Activated naive CD8-positive, alpha-beta T cell treated with anti-CD3 and anti-CD28 coated beads, Interleukin-2, amount 10 ng/mL, durations not matched to agents 7 days and 5 days (primary cell): ENCODE measurements at regions not wholly inside any gene's neighbourhood (a gene's known extent, or its start where the extent isn't known, plus 50 kb on each side); places are given as distances from the start of the nearest gene placed in this dataset.
"Not testable (repeated sequence)": the region's sequence is repeated elsewhere in the genome, so short reads cannot be mapped to it uniquely, and the experiment has no call there.

Source experiments
- ATAC-seq: fragments of 150-1000 bp; cut with Tn5 transposase; one replicate; pipeline ENCODE4 v1.10.0; 2021; ENCODE audit warnings: low read depth, moderate library complexity
- POLR2A ChIA-PET: fragments of 350-600 bp; sonication (Branson Sonifier 250); formaldehyde crosslinking; loops from one replicate; lab custom pipeline; 2021; ENCODE audit warnings: antibody characterized with exemption; lab: Charles Lee
- DNase-seq: peaks from one replicate; pipeline ENCODE4 v3.0.0; 2021
- H3K27ac Mint-ChIP-seq: one replicate; pipeline ENCODE4 v1.8.0; 2022; ENCODE audit warnings: mild to moderate bottlenecking, mixed read lengths
- H3K27me3 Mint-ChIP-seq: one replicate; pipeline ENCODE4 v1.8.0; 2022; ENCODE audit warnings: mild to moderate bottlenecking, moderate library complexity, mixed read lengths
- H3K36me3 Mint-ChIP-seq: one replicate; pipeline ENCODE4 v1.8.0; 2021; ENCODE audit warnings: mild to moderate bottlenecking, mixed read lengths
- H3K4me1 Mint-ChIP-seq: one replicate; pipeline ENCODE4 v1.8.0; 2021; ENCODE audit warnings: mixed read lengths
- H3K4me3 Mint-ChIP-seq: one replicate; pipeline ENCODE4 v1.8.0; 2022; ENCODE audit warnings: mild to moderate bottlenecking, moderate library complexity, mixed read lengths
- H3K9me3 Mint-ChIP-seq: one replicate; pipeline ENCODE4 v1.8.0; 2021; ENCODE audit warnings: mixed read lengths

- ATAC-seq, H3K4me3 Mint-ChIP-seq, H3K36me3 Mint-ChIP-seq, H3K27ac Mint-ChIP-seq, H3K4me1 Mint-ChIP-seq, DNase-seq, POLR2A ChIA-PET, H3K9me3 Mint-ChIP-seq, H3K27me3 Mint-ChIP-seq: not testable (repeated sequence)
Observed at GRCh38 chrX:63167002-63167401, 184.1 kb downstream of the SPIN4 start.

DNA sequence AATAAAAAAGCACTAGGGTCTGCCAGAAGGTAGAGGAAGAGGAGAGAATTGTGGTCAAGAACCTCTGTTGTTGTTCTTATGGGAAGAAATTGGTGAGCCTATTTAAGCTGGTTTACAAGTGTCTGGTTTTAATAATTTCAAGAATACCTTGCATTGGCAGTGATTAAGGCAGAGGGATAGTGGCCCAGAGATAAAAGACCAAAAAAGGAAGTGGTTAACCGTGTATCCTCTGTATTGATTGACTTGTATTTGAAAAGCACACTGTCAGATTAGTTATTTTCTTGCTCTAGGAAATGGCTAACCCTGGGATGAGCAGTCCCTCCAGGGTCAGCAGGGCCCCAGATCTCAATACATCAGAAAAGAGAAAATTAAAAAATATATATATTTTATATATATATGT lies 190.1 kb downstream of the SPIN4 start:
- H3K36me3 Mint-ChIP-seq, H3K27me3 Mint-ChIP-seq, H3K4me3 Mint-ChIP-seq, ATAC-seq, H3K27ac Mint-ChIP-seq, POLR2A ChIA-PET, H3K9me3 Mint-ChIP-seq, DNase-seq, H3K4me1 Mint-ChIP-seq: not testable (repeated sequence)

- ATAC-seq, H3K36me3 Mint-ChIP-seq, H3K27ac Mint-ChIP-seq, H3K4me3 Mint-ChIP-seq, POLR2A ChIA-PET, H3K4me1 Mint-ChIP-seq, H3K9me3 Mint-ChIP-seq, DNase-seq, H3K27me3 Mint-ChIP-seq: not testable (repeated sequence)
Observed at GRCh38 chrX:63160340-63160739, 190.8 kb downstream of the SPIN4 start.

DNA sequence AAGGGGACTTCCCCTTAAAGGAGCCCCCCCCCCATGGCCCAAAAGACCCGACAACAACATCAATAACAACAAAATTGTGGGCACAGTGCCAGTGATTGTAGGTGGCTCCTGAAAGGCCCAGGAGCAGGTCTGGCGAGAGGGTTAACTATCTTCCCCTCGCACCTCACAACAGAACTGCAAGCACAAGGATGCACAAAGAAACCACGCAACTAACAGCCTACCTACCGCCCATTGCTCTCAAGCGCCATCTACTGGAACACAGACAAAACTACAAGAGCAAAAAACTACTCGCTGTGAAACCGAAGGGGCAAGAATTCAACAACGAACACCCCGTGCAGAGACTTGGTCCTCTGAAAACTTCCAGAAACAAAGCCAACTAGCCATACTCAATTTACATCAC lies 205.6 kb downstream of the SPIN4 start:
- H3K27me3 Mint-ChIP-seq, POLR2A ChIA-PET, H3K36me3 Mint-ChIP-seq, H3K9me3 Mint-ChIP-seq, H3K4me3 Mint-ChIP-seq, DNase-seq, H3K27ac Mint-ChIP-seq, H3K4me1 Mint-ChIP-seq, ATAC-seq: not testable (repeated sequence)

DNA sequence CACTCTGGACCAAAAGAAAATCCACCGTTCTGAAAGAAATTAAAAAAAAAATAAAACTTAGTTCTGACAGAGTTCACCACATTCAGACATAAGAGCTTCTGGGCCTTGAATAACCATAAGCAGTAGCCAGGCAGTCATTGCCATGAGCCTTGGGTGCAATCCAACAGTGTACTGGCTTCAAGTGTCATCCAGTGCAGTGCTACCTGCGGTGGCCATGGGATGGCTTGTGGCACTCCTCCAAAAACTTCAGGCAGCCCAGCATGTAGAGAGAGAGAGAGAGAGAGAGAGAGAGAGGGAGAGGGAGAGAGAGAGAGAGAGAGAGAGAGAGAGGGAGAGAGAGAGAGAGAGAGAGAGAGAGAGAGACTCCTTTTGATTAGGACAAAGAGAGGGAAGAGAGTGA lies 208.5 kb downstream of the SPIN4 start:
- POLR2A ChIA-PET, H3K36me3 Mint-ChIP-seq, H3K9me3 Mint-ChIP-seq, H3K4me3 Mint-ChIP-seq, H3K27ac Mint-ChIP-seq, H3K27me3 Mint-ChIP-seq, H3K4me1 Mint-ChIP-seq, DNase-seq, ATAC-seq: not testable (repeated sequence)

DNA sequence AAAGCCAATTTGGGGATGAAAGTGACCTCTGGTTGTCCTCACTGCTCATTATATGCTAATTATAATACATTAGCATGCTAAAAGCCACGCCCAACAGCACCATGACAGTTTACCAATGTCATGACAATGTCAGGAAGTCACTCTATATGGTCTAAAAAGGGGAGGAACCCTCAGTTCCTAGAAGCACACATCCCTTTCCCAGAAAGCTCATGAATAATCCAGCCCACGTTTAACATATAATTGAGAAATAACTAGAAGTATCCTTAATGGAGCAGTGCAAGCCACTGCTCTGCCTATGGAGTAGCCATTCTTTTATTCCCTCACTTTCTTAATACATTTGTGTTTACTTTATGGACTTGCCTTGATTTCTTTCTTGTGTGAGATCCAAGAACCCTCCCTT lies 215.3 kb downstream of the SPIN4 start:
- H3K9me3 Mint-ChIP-seq, H3K4me1 Mint-ChIP-seq, H3K27me3 Mint-ChIP-seq, ATAC-seq, H3K4me3 Mint-ChIP-seq, H3K27ac Mint-ChIP-seq, H3K36me3 Mint-ChIP-seq, POLR2A ChIA-PET, DNase-seq: not testable (repeated sequence)

DNA sequence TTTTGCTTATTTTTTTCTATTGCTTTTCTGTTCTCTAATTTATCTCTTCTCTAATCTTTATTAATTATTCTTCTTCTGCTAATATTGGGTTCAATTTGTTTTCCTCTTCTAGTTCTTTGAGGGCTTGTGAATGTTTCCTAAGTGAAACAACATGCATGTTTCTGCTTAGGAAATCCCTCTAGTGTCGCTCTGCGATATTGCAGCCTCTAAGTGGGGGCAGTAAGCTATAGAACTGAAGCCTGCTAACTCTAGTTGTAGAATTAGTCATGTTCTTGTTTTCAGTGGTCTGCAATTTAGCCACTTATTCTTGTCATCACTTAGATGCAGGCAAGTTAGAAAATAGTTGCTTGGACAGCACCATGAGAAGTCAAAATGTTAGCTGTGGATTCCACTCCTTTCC lies 222.6 kb downstream of the SPIN4 start:
- POLR2A ChIA-PET, result no interaction called here
- Mint-ChIP-seq H3K36me3 (no peaks in the 10 kb centered on the region), H3K27ac (no peak overlapping the region), H3K4me3 (no peak overlapping the region), H3K9me3 (no peaks in the 10 kb centered on the region), H3K27me3 (no peaks in the 10 kb centered on the region), H3K4me1 (no peaks in the 10 kb centered on the region)
- ATAC-seq (no peak), DNase-seq (no peak)

DNA sequence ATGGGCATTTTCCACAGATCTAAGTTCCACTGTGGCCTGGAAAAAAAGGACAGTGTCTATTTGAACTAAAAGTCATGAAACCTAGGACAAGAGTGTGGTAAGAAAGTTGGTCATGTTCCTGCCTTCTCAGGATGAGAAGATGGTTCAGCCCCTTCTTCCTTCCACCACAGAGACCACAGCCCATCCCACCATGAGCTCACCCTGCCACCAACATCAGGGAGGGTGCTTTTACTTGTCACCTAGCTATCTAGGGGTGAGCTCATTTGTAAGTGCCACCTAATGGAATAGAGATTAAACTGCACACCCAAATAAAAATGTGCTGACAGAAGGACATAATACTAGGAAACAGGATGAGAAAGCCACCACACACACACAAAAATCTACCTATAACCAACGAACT lies 235.9 kb downstream of the SPIN4 start:
- DNase-seq, result no peak
- no peaks in the 10 kb centered on the region for H3K4me1 Mint-ChIP-seq
- H3K4me3 Mint-ChIP-seq, result no peak overlapping the region
- no peaks in the 10 kb centered on the region for H3K27me3 Mint-ChIP-seq
- no peaks in the 10 kb centered on the region for H3K36me3 Mint-ChIP-seq
- H3K27ac Mint-ChIP-seq, result no peak overlapping the region
- no peaks in the 10 kb centered on the region for H3K9me3 Mint-ChIP-seq
- no peak for ATAC-seq
- POLR2A ChIA-PET, result no interaction called here

DNA sequence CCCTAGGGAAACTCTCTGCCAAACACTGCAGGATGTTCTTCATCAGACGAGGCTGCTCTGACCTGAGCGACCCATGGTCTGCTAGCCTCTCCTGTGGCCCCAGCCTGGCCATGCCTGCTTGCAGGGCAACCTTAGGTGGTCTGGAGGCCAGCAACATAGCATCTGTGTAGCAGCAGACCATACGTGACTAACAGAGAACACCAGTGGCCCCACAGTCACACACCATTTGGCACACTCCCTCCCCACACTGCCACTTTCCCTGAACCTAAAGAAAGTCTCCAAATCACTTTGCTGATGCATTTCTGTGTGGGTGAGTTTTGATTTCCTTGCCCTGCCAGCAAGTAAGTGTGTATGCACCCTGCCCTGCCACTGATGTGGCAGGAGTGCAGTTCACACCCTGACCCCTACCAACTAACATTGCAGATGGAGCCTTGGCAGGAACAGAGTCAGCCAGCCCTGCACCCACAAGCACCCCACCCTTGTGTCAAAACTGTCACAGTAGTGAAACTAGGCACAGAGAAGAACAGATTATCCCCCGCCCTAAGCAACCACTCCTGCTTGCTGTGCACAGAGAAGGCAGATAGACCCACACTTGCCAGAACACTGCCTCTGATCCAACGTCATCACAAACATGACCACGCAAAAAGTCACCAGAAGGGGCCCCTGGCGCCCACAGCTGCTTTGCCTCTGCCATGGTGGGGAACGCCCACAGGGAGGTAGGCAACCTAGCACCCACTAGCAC lies 249.1 kb downstream of the SPIN4 start:
- Mint-ChIP-seq H3K27me3 (no peaks in the 10 kb centered on the region), H3K27ac (no peak overlapping the region), H3K36me3 (no peaks in the 10 kb centered on the region), H3K9me3 (no peaks in the 10 kb centered on the region), H3K4me3 (no peak overlapping the region), H3K4me1 (no peaks in the 10 kb centered on the region)
- no peak for DNase-seq
- POLR2A ChIA-PET, result no interaction called here
- no peak for ATAC-seq

- DNase-seq (no peak), ATAC-seq (no peak)
- H3K4me3 Mint-ChIP-seq, result no peak overlapping the region
- H3K27ac Mint-ChIP-seq, result no peak overlapping the region
- POLR2A ChIA-PET, result no interaction called here
- peaks cover 2% of the 10 kb centered on the region for H3K9me3 Mint-ChIP-seq
- H3K4me1 Mint-ChIP-seq, result no peaks in the 10 kb centered on the region
- H3K27me3 Mint-ChIP-seq, result no peaks in the 10 kb centered on the region
- no peaks in the 10 kb centered on the region for H3K36me3 Mint-ChIP-seq
Observed at GRCh38 chrX:63058204-63058603, 292.9 kb downstream of the SPIN4 start.

- no peak overlapping the region for H3K4me3 Mint-ChIP-seq
- no peaks in the 10 kb centered on the region for H3K4me1 Mint-ChIP-seq
- no peak overlapping the region for H3K27ac Mint-ChIP-seq
- DNase-seq (no peak), ATAC-seq (no peak)
- H3K36me3 Mint-ChIP-seq, result no peaks in the 10 kb centered on the region
- peaks cover 2% of the 10 kb centered on the region for H3K9me3 Mint-ChIP-seq
- H3K27me3 Mint-ChIP-seq, result no peaks in the 10 kb centered on the region
- POLR2A ChIA-PET, result no interaction called here
Observed at GRCh38 chrX:63050225-63050624, 300.9 kb downstream of the SPIN4 start.

DNA sequence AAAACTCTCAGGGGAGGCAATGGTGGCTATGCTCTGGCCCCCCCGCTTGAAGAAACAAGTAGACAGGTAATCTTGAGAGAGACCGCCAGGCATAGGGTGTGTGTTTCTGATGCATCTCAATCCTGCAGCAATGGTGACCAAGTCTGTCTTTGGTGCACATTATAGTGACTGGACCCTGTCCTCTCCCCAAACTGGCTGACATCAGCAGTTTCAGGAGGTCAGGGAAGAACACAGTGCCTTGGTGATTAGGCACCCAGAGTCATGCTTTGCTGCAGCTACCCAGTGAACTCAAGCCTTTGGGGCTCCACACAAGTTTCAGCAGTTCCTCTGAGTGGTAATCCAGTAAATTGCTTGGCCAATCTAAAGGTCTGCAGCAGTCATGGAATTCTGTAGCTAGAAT lies 318.3 kb downstream of the SPIN4 start:
- Mint-ChIP-seq H3K27me3 (no peaks in the 10 kb centered on the region), H3K36me3 (no peaks in the 10 kb centered on the region), H3K9me3 (no peaks in the 10 kb centered on the region), H3K4me3 (no peak overlapping the region), H3K27ac (no peak overlapping the region), H3K4me1 (no peaks in the 10 kb centered on the region)
- POLR2A ChIA-PET, result no interaction called here
- no peak for DNase-seq
- ATAC-seq, result no peak

DNA sequence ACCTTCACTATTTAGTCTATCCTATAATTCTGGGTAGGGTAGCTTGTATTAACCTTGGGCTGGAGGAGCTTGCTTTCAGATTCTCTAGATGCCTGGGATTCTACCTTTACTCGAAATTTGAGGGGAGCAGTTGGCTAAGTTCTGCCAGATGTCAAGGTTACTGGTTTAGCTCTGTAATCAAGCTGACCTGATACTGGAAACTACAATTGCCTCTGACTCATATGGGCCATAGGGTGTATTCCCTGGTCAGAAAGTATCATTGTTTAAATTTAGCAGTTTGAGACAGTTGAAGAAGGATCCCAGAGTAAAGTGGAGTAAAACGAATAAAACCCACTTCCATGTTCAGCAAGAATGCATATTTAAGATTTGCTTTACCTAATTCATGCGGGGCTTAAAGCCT lies 337.6 kb downstream of the SPIN4 start:
- DNase-seq (no peak), ATAC-seq (no peak)
- Mint-ChIP-seq H3K4me1 (no peaks in the 10 kb centered on the region), H3K27me3 (no peaks in the 10 kb centered on the region), H3K4me3 (no peak overlapping the region), H3K36me3 (no peaks in the 10 kb centered on the region), H3K9me3 (peaks cover 3% of the 10 kb centered on the region), H3K27ac (no peak overlapping the region)
- POLR2A ChIA-PET, result no interaction called here

DNA sequence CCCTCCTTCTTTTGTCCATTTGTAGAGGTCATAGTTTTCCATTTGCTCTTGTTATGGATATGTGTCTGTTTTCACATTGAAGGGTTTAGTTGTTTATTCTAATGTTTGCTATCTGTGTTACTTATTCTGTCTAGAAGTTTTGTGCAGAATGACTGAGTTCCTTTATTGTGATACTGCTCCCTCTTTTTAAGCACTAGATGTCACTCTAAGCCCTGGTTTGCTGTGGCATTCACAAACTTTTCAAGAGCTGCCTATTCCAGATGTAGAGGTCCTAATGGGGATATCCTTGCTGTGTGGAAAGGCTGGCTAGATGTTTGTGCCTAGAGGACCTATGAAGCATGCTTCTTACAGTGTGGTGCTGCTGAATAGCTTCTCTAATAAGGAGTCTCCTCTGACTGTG lies 338.6 kb downstream of the SPIN4 start:
- Mint-ChIP-seq H3K4me3 (no peak overlapping the region), H3K27me3 (no peaks in the 10 kb centered on the region), H3K9me3 (peaks cover 3% of the 10 kb centered on the region), H3K4me1 (no peaks in the 10 kb centered on the region), H3K27ac (no peak overlapping the region), H3K36me3 (no peaks in the 10 kb centered on the region)
- POLR2A ChIA-PET, result no interaction called here
- no peak for ATAC-seq
- no peak for DNase-seq

- H3K4me1 Mint-ChIP-seq, H3K27ac Mint-ChIP-seq, H3K9me3 Mint-ChIP-seq, DNase-seq, ATAC-seq, H3K4me3 Mint-ChIP-seq, H3K36me3 Mint-ChIP-seq, H3K27me3 Mint-ChIP-seq, POLR2A ChIA-PET: not testable (repeated sequence)
Observed at GRCh38 chrX:63000196-63000595, 350.9 kb downstream of the SPIN4 start.
